Adrenal gland (tissue), 5 donors: ENCODE measurements at regions not wholly inside any gene's neighbourhood (a gene's known extent, or its start where the extent isn't known, plus 50 kb on each side); places are given as distances from the start of the nearest gene placed in this dataset.

Source experiments
- POLR2A ChIP-seq, 2 donors: fragments of 450-650 bp; IDR thresholded peaks; one replicate each; pipeline ENCODE4 v1.6.1; 2017; ENCODE audit warnings: antibody characterized with exemption in 2 of 2, mild to moderate bottlenecking in 2 of 2, moderate library complexity in 1 of 2
- TF ChIP-seq, protein P1 (sequence below), 6 experiments: fragments of 450-650 bp in 4 of 6; fragments of 200-600 bp in 2 of 6; sonication (generic) in 1 of 6; IDR thresholded peaks; 1 replicate in 5 of 6; 2 replicates in 1 of 6; pipeline versions ENCODE4 v1.5.1 to v1.8.0; 2016 to 2021; ENCODE audit warnings: antibody characterized with exemption in 6 of 6, mild to moderate bottlenecking in 2 of 6, moderate library complexity in 1 of 6
- donor health status: DM: no; HTN: no; CAD: no.

DNA sequence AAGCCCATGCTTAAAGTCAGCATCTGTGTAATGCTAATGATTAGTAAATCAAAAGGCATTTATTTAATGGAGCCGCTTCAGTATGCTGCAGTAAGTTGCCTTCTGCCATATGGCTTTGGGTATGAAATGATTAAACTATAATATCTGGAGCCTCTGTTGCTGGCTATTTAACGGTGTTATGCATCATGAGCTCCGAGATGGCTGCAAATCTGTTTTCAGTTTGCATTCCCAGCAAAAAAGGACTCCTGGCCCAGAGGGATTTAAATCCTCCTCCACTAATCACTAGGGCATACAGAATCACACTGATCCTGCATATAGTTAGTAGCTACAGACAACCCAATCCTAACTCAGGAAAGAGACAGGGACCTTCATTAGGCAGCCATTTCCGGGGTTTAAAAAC, 171.5 kb upstream of the EEA1 start:
- no peak for TF ChIP-seq POLR2A (IDR thresholded peaks at IDR 0.05)
- TF ChIP-seq, protein P1, sequence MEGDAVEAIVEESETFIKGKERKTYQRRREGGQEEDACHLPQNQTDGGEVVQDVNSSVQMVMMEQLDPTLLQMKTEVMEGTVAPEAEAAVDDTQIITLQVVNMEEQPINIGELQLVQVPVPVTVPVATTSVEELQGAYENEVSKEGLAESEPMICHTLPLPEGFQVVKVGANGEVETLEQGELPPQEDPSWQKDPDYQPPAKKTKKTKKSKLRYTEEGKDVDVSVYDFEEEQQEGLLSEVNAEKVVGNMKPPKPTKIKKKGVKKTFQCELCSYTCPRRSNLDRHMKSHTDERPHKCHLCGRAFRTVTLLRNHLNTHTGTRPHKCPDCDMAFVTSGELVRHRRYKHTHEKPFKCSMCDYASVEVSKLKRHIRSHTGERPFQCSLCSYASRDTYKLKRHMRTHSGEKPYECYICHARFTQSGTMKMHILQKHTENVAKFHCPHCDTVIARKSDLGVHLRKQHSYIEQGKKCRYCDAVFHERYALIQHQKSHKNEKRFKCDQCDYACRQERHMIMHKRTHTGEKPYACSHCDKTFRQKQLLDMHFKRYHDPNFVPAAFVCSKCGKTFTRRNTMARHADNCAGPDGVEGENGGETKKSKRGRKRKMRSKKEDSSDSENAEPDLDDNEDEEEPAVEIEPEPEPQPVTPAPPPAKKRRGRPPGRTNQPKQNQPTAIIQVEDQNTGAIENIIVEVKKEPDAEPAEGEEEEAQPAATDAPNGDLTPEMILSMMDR (IDR thresholded peaks at IDR 0.05), result no peak
